Stimulated activated CD4-positive, alpha-beta T cell treated with anti-CD3 and anti-CD28 coated beads, Interleukin-12 subunit alpha, Interleukin-12 subunit beta, amount 100 ng/mL, for 48 hours (primary cell): ENCODE measurements at regions not wholly inside any gene's neighbourhood (a gene's known extent, or its start where the extent isn't known, plus 50 kb on each side); places are given as distances from the start of the nearest gene placed in this dataset.
"Not testable (repeated sequence)": the region's sequence is repeated elsewhere in the genome, so short reads cannot be mapped to it uniquely, and the experiment has no call there.

ENCODE experiments used
- DNase-seq, 3 donors: peaks; one replicate each; pipeline ENCODE4 v3.0.0-alpha.2; 2020; ENCODE audit warnings: low read depth in 2 of 3, low spot score in 1 of 3

DNA sequence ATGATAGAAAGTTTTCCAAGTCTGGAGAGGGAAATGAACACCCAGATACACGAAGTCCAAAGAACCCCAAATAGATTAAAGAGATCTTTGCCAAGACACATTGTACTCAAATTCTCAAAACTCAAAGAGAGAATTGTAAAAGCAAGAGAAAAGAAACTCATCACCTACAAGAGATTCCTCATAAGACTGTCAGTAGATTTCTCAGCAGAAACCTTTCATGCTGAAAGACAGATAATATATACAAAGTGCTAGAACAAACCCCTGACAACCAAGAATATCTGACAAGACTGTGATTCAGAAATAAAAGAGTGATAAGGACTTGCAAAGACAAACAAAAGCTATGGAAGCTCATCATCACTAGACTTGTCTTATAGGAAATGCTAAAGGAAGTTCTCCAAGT, 326.7 kb upstream of the ZNF608 start:
- DNase-seq = no peak

DNA sequence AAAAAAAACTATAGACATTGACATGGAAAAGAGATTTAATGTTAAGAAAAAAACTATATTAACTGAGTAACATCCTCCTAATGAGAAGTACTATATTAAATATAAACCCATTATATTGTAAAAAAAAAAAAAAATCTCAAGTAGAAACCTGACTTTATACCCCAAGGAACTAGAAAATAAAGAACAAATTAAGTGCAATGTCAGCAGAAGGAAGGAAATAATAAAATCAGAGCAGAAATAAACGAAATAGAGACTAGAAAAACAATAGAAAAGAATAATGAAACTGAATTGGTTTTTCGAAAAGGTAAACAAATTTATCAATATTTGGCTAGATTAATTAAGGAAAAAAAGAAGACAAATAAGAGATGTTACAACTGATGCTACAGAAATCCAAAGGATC, 329.1 kb upstream of the ZNF608 start:
- no peak for DNase-seq

DNA sequence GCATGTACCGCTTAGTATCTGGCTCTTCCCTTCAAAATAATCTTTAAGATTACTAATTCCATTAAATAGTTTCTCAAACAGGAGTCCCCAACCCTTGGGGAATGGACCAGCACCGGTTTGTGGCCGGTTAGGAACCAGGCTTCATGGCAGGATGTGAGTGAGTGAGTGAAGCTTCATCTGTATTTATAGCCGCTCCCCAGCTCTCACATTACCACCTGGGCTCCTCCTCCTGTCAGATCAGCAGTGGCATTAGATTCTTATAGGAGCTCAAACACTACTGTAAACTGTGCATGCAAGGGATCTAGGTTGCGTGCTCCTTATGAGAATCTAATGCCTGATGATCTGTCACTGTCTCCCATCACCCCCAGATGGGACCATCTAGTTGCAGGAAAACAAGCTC, 332.6 kb upstream of the ZNF608 start:
- not testable (repeated sequence) for DNase-seq

DNA sequence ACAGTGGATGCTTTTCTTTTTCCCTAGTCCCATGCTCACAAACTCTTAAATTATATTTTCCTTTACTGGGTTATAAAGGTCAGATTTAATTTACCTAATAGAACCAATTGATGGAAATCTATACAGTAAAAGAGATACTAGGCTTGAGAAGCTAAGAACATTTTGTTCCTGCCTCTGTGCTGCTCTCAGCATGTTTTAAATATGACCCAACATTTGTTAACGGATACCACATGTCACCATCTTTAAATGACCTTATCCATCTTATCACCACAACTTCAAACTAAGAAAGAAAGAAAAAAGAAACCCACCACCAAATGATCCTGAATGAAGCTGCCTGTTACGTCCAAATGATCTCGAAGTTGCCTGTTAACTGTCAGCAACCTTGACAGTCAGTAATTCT, 334.7 kb upstream of the ZNF608 start:
- no peak for DNase-seq

DNA sequence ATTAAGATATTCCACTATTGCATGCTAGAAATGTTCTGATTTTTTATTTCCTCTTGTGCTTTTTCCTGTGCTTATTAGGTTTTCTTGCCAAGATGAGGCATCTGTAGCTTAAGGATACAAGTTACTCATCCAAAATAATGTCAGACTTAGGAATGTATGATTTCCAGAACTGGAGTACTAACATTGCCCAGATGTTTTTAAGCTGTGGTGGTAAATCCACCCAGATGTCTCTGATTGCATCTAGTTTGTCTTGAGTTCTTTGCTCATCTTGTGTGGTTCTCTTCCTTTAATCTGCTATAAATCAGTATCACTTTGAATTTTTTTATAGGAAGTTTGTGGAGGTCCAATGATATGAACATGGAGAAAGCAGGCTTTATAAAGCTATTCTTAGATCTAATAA, 337.5 kb upstream of the ZNF608 start:
- no peak for DNase-seq

DNA sequence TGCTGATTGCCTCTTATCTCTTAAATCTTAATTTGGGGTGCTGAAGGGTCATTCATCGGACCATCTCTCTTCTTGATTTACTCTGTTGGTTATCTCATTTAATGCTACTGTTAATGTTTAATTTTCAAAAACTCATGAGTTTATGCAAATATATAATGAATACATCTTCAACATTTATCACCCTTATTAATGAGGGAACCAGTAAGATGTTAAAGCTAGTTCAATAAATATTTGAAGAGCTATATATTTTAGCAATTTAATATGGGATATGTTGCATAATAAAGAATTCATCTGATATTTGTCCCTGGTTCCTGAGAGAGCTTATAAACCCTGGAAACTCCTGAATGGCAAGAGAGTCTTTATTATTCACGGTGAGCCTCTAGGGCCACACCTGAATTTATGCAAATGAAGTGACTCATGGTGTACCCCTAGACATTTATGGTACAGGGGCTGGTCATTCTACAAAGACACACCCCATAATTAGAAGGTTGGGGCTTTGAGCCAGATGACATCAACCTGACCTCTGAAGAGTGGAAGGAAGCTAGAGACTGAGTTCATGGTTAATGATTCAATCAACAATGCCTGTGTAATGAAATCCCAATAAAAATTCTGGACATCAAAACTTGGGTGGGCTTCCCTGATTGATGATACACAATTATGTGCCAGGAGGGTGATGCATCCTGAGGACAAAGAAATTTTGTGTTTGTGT, 339.5 kb upstream of the ZNF608 start:
- no peak for DNase-seq

DNA sequence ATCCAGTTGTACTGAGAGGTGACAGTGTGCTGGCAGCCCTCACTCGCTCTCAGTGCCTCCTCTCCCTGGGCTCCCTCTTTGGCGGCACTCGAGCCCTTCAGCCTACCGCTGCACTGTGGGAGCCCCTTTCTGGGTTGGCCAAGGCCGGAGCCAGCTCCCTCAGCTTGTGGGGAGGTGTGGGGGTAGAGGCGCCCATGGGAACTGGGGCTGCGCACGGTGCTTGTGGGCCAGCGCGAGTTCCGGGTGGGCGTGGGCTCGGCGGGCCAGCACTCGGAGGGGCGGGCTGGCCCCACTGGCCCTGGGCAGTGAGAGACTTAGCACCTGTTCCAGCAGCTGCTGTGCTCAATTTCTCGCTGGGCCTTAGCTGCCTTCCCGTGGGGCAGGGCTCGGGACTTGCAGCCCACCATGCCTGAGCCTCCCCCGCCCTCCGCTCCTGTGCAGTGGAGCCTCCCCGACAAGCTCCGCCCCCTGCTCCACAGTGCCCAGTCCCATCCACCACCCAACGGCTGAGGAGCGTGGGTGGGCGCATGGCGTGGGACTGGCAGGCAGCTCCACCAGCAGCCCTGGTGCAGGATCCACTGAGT, 342.2 kb upstream of the ZNF608 start:
- no peak for DNase-seq

DNA sequence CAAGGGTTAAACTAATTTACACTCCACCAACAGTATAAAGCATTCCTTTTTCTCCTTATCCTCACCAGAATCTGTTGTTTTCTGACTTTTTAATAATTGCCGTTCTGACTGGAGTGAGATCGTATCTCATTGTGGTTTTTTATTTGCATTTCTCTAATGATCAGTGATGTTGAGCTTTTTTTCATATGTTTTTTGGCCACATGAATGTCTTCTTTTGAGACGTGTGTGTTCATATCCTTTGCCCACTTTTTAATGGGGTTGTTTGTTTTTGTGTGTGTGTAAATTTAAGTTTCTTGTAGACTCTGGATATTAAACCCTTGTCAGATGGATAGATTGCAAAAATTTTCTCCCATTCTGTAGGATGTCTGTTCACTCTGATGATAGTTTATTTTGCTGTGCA, 345.7 kb upstream of the ZNF608 start:
- not testable (repeated sequence) for DNase-seq

DNA sequence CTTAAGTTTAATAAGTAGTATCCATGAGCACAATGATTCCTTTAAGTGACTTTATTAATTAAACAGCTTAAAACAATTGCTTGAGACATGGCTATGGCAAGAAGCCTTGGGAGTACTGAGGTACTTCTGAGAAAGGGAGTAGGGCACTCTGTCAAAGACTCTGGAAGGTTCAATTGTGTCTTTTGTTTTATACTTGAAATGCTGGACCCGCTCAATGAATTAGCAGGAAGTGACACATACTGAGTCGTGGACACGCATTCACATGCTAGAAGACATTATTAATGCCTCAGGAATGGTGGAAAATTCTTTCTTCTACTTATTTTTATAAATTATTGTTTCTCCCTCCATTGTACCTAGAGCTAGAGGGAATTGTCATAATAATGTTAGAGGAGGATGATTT, 347.3 kb upstream of the ZNF608 start:
- DNase-seq = no peak

DNA sequence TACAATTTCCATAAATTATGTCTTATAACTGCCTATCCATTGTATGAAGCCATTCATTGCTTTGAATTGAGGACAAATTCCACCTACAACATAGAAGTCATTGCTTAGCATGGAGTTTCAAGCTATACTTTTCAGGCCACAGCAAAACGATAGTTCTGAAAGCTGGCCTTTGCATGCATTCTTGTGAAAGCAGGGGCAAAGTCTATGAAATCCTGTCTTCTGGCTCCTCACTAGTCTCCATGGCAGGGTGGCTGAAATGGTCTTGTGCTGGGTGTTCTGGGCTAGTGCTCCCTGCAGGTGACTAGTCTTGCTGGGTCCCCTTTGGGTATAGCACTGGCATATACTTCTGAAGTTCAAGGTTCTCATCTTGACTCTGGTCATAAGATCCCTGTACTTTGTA, 353.9 kb upstream of the ZNF608 start:
- no peak for DNase-seq

DNA sequence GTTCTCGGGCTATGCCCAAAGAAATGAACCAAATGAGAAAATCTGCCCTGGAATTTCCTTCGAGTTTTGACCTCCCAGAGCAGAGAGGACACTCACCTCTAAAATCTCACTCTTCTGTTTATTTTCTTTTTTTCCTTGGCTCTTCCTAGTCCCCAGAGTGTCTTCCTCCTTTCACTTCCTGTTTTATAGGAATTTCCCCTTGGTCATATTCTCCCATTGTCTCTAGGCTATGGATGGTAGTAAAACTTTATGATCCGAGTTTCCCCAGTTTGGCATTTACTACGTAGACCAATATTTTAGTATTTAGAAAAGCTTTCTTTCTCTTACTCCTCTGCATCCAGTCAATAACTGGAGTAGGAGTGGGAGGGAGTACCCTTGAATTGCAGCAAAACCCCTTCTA, 354.5 kb upstream of the ZNF608 start:
- DNase-seq = no peak

DNA sequence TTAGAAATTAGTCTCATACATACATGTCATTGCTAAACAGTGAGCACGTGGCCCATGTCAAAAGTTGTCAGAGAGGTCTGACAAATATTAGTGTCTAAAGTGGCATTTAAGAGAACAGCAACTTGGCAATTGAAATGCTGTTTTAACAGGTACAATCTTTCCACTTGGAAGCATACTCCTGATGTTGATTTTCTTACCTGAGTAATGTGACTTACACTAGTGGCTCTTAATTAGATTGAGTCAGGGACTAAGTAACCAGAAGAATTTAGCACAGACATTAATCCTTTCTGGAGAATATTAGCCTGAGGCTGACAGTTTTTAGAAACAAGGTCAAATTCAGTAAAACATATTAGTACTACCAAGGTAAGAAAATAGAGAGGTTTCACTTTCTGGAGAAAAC, 357.0 kb upstream of the ZNF608 start:
- DNase-seq = no peak

DNA sequence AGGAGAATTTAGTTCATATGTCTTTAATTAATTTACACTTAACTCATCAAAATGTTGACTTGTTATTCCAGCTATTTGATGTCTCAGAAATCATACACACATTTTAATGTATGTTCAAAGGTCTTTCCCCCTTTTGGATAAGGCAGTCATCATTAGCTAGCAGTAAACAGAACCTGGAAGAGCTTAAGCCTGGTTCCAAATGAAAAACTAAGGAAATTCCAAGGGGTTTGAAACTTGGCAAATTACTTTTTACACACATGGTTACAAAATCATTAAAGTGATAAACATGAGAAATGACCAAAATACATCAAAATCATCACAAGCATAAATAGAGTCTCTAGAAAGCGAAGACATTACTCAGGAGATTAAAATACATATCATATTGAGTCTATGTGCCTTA, 359.8 kb upstream of the ZNF608 start:
- DNase-seq = no peak

DNA sequence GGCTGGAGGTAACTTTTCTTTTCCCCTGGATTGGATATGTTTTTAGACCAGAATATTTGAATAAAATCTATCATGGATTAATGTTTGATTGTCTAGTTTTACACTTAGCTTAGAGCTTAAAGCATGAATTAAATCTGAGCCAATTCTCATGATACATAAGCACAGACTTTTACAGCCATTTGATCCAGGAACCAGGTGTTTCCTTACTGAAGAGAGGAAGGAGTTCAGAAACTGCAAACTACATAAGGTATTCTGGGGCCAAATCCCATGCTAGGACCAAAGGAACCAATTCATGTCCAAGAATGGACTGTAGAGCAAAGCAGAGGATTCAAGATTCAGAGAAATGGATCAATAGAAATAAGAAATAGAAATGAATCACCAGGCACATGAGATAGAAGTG, 360.4 kb upstream of the ZNF608 start:
- DNase-seq = no peak

DNA sequence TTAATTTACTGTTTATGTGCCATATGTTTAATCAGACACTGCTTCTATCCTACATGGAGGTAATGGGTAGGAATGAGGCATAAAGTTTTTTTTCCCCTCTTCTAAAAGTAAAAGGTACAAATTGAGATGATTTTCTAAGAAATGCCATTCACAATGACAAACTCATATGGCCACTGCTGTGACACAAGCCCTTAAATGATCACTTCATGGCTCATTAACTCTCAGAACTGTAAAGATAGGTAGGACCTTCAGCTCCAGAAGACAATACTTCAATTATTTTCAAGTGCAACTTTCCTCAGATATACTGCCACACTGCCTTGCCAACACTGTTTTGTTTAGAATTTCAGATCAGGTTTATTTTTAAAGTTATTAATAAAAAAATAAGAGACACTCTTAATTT, 362.9 kb upstream of the ZNF608 start:
- DNase-seq = no peak

DNA sequence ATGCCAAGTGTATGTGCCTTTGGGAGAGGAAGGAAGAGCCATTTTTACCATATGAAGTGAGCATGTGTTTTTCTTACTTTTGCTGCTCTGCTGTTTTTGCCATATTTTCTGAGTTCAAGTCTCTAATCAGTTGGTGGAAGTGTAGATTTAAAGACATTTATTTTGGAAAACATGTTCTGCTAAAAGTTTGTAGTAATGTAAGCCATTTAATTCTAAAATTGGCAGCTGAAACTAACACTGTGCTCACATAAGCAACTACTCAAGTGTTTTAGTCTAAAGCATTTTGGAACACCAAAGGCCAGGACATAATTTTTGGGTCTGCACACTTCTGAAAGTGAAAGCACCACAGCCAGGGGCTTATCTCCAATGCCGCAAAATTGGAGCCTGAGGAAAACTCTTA, 363.4 kb upstream of the ZNF608 start:
- DNase-seq = no peak

DNA sequence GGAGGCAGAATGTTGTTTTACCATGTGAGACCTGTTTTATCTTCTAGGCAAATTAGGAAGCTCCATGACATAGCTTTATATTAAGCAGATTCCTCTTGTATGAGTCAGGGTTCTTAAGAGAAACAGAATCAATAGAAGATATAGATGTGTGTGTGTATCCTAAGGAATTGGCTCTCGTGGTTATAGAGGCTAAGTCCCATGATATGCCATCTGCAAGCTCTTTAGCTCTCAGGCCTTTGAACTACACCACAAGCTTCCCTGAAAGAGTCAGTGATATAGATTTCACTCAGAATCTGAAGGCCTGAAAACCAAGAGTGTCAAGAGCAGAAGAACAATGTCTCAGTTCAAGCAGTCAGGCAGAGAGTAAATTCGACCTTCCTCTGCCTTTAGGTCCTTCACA, 365.8 kb upstream of the ZNF608 start:
- DNase-seq = no peak

DNA sequence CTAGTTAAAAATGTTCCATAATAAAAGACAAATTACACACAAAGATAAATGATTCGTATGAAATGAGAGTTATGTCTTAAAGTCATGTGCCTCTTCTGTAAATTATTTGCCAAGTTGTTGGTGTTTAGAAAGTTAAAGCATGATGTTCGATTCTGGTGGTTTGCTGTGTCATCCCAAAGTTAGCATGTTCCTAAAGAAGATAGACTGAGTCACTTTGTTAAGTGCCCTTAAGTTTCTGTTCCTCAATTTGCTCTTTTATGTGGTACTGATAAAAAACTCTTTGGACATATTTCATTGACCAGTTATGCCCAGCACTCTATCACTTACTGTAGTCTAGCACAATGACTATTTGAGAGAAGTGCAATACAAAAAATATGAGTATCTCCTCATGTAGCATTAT, 366.9 kb upstream of the ZNF608 start:
- no peak for DNase-seq

DNA sequence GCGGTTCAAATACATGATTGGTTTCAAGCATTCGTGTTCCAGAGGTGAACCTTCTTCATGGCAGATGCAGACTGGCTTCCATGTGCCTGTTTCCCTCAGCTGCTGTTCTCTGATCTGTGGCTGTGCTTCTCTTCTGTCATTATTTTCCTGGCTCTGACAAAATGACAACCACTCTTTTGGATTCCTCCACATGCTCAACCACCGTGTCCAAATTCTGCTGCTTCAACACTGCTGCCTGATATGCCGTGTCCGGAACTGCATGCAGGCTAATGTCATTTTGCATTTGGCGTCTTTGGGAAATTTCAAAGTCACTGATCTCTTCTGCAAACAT, 368.7 kb upstream of the ZNF608 start:
- no peak for DNase-seq

DNA sequence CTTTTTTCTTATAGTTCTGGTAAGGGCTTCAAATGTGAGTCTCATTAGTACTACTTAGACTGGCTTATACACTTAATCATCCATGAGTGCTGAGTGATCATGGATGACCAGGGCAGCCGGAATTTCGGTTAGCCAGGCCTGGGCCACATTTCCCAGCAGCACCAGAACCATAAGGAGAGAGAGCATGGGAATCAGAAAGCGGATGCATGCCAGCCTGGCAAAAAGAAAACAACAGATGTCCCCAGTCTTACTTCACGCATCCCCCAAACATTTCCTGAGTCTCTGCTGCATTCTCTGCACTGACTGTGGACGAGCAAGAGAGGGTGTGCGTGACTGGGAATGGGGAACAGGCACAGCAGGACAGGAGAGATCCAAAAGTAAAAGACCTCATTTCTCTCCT, 371.1 kb upstream of the ZNF608 start:
- no peak for DNase-seq

DNA sequence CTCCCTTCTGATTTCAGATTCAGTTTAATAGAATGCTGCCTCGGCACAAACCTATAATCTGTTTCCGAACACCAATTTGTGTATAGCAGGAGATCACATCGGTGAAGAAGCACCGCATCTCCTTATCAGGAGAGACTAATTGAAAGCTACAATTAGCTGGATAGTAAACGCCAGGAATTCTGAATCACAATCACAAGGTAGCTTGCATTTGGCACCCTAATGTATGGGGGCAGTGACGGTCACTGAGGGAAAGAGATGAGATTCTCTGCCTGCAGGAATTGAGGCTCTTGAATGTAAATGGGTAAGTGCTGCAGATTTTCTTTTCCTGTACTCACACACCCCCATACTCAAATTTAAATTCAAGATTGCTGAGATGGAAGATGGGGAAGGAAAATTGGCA, 373.6 kb upstream of the ZNF608 start:
- DNase-seq = no peak

DNA sequence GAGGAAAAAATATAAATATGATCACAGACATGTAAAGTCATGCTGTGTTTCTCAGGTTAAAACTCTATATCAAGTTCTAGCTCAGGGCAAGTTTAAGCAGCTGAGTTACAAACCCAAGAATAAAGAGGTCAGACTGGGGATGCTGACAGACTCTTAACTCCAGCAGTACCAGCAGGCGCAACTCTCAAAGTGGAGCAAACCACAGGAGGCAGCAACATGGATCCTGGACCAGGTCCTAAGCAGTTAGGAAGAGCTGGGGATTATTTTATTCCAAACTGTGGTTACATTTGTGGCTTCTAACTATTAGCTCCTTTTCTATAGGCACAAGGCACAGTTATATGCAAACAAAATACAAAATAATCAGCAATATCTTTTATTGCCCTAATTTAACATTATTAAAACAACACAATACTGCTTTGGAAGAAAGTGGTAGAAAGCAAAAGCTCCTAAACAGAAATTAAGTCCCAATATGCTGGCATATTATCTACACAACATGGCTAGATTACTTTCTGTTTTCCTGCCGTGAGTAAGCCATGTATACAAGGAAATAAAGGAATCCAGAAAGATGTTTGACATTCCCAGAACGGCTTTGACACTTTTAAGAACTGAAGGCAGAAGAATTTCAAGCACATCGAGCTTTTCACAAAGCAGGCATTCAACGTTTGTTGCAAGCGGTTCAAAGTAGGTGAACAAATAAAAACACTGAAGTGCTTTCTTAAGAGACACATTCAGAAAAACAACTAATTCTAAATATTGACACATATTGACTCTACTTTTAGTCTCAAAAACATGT, 378.8 kb upstream of the ZNF608 start:
- DNase-seq = no peak

DNA sequence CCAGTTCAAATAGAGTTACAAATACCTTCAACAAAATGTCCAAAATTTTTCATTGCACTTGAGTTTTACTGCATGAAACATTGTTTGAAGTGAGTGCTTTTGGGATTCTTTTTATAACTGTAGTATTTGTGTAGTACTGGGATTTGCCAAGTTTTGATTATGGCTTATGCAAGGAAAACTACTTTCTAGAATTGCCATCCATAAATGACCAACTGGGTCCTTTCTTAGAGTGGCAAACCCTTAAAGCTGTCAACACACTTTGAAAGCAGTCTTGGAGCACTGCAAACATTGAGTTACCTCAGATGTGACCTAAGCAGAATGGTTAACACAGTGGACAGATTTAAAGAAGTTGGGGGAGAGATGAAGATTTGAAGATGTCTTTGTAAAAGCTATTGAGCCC, 379.6 kb upstream of the ZNF608 start:
- no peak for DNase-seq
